ENCODE measurements at regions not wholly inside any gene's neighbourhood (a gene's known extent, or its start where the extent isn't known, plus 50 kb on each side); places are given as distances from the start of the nearest gene placed in this dataset.
"Not testable (repeated sequence)": the region's sequence is repeated elsewhere in the genome, so short reads cannot be mapped to it uniquely, and the experiment has no call there.

DNA sequence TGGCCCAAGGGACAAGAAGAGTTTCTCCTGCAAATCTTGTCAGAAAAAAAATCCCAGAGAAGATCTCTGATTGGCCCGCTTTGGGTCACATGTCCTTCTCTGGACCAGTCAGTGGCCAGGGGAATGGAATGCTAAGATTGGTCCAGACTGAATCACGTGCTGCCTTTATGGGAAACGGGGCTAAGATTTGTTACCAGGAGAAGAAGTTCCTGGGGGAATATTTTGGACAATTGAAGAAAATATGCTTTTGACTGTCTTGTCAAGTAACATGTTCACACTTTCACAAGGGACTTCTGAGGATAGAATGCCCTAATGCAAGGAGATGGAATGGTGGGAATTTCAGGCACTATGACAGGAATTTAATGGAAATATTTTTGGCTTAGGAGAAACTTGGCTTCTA is 74.1 kb upstream of the SH3PXD2B start:
- no peak for DNase-seq (ENCODE audit: low read depth)

DNA sequence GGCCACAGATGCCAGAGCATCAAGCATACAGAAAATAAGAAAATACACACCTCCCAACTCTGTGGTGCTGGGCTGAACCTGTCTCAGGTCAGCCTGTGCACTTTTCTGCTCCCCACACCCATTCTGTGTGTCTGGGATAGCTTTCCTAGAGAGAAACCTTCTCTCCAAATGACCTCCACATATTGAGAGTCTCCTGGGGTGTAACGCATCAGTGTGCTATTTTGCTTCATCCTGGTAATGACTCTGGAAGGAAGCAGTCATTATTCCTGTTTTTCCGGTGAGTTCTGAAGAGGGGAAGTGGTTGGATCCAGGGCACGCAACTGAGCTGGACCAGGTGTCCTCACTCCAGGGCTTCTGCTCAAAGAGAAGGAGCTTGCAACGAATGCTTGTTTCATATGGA is 73.2 kb upstream of the SH3PXD2B start:
- no peak for DNase-seq (ENCODE audit: low read depth)

DNA sequence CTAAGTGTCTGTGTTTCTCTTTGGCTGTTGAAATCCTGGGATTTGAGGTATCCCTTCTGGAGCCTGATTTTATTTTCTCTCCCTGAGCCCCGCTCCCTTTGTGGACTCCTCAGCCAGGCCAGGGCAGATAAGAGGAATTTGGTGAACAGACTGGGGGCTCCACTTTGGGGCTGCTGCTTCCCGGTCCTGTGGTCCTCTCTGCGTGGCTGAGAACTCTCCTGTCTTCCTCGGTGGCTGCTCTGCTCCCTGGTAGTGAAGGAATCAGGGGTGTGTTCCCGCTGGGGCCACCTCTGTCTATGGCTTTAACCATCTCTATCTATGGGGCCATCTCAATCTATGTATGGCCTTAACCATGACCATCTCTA is 71.7 kb upstream of the SH3PXD2B start:
- DNase-seq (ENCODE audit: low read depth): no peak

DNA sequence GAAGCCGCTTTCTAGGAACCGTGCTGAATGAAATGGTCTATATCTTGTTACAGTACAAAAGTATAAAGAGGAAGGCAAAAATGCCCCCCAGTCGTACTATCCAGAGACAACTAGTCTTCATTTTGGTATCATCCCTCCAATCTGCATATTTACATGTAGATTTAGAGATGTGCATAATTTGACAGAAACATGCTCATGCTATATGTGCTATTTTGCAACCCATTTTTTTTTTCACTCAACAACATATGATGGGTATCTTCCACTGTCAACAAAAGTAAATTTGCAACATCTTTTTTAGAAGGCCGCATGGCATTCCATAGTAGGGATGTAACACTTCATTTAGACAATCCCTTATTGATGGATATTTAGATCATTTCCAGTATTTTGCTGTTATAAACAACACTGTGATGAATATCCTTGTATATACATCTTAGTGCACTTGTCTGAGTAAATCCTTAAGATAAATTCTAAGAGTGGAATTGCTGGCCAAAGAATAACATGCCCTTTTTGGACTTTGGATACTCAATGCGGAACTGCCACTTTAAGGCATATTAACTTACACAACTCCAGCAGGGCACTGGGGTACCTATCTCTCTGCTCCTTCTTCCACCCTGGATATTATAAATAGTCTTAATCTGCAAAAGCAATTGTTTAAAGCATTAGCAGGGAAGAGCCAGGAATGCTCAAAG is 71.1 kb upstream of the SH3PXD2B start:
- DNase-seq (ENCODE audit: low read depth): no peak

DNA sequence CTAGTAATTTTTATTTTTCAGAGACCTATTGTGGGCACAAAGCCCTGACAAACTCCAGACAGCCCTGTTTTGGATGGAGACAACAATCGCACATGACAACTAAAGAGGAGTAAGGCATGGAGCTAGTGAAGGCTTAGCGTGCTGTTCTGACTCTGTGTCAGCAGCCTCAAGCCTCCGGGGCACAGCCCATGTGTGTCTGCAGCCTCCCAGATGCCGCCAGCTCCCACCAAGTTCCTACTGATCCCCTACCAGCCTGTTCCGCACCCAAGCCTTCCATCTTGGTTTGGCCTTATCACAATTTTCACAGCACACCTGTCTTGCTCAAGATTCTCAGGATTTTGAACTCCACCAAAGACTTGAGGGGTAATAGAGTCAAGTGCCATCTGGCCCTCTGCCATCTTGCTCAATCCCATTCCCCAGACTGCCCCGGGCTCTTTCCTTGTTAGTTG is 70.3 kb upstream of the SH3PXD2B start:
- DNase-seq (ENCODE audit: low read depth): no peak

DNA sequence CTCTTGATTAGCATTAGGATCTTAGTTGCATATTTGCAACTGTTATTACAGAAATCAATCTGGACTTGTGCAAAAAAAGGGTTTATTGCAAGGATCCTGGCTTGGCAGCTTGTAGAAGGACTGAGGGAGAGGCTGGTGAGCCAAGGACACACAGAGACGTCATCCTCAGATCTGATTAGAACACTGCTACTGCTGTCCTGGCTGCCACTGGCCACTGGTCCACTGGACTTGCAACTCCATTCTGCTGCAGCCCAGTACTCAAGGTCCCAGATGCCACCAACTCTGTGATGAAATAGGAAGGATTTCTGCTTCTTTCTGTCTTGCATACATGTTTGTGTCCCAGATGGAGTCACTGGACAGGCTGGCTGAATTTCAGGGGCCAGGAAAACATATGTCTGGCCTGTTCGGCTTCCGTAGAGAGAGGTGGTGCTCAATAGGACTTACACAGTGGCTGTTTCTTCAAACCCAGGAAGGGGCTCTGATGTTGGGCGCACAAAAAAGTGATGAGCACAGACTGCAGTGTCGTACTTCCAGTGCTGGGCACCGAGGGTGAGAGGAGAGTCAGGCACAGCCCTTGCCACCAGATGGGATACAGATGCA is 68.9 kb upstream of the SH3PXD2B start:
- no peak for DNase-seq (ENCODE audit: low read depth)

DNA sequence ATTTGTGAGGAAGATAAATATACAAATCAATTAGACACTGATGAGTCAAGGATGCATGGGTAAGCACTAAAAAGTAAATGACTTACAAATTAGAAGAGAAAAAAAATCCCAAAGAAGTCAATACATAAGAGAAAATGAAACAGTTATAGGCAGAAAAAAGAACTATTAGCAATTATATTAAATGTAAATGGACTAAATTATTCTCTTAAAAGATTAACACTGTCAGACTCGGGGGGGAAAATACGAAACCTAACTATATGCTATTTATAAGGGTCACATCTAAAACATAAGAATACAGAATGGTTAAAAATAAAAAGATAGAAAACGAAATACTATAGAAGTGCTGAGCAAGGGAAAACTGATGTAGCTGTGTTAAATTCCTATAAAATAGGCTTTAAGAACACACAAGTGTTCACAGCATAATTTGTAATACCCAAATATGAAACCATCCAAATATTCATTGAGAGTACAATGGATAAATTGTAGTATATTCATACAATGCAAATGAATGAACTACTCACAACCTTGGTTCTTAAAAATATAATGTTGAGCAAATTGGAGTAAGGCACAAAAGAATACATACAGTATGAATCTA is 67.1 kb upstream of the SH3PXD2B start:
- DNase-seq (ENCODE audit: low read depth): no peak

DNA sequence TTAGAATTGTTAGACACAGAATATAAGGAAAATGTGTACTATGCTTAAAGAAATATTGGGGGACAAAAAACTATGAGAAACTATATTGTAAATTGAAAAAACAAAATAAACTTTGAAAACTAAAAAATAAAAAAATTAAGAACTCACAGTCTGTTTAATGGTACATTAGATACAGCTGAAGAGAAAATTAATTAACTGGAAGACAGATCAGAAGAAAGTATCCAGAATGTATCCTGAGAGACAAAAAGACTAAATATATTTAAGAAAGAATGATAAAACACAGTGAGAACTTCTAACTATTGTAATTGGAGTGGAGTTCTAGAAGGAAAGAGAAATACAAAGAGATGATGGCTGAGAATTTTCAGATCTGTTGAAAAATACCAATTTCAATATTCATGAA is 57.6 kb upstream of the SH3PXD2B start:
- DNase-seq (ENCODE audit: low read depth): no peak

DNA sequence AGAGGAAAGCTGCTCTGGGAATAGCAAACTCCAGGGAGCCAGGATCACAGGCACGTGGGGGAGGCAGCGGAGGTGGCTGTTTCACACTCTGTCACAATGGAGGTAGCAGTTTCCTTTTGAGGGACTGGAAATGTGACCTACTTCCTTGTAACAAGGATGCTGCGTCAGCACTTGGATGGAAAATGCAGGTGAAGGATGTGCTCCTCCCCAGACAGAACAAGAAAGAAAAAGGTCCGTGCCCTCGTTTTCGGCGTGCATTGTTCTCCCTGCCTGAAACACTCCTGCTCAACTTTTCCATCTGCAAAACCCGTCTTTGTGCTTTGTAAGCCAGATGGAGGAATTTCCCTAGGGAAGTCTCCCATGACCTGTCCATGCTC is 55.1 kb upstream of the SH3PXD2B start:
- DNase-seq (ENCODE audit: low read depth): no peak

DNA sequence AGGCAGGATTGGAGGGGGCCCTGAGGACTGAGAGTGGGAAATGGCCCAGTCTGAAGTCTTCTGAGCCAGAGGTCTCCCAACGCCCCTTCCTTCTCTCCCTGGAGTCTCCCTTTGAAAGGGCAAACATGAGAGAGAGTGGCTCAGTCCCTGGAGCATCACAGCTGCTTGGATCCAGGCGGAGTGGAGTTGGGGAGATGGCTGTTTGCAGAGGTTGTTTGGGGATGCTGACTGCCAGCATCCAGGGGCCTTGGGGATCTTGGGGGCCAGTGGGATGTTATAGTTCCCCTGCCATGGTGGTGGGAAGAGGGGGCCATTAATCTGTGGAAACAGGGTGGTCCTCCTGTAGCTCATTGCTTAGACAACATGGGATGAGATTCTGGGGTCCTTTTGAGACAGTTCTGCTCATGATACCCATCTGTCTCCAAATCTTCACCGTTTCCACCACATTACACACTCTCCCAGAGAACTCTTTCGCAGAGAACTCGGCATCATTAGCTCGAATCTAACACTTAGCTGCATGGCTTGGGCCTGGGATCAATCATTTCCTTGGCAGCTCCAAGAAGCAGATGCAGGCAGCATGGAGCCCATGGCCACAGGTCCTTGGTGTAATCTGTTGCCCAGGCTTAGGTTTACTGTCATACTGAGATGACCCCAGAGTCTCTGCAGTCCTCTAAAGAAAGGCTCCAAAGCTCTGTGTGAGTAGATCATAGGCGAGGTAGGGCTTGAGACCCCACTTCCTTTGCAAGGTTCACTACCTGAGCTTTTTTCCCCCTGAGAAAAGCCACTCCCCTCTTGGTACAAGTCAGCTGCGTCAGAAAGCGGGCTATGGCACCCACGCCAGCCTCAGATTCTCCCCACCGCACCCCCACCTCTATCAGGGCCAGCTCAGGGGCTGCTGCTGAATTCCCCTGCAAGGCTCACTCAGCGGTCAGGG is 54.4 kb upstream of the SH3PXD2B start:
- no peak for DNase-seq (ENCODE audit: low read depth)

DNA sequence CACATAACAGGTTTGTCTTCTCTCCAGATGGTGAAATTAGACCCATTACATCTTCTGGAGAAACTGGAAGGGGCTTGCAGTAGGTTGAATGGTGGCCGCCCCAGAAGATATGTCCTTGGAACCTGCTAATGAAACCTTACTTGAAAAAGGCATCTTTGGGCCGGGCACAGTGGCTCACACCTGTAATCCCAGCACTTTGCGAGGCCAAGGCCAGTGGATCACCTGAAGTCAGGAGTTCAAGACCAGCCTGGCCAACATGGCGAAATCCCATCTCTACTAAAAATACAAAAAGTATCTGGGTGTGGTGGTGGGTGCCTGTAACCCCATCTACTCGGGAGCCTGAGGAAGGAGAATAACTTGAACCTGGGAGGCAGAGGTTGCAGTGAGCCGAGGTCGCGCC is 53.2 kb upstream of the SH3PXD2B start:
- not testable (repeated sequence) for DNase-seq (ENCODE audit: low read depth)

DNA sequence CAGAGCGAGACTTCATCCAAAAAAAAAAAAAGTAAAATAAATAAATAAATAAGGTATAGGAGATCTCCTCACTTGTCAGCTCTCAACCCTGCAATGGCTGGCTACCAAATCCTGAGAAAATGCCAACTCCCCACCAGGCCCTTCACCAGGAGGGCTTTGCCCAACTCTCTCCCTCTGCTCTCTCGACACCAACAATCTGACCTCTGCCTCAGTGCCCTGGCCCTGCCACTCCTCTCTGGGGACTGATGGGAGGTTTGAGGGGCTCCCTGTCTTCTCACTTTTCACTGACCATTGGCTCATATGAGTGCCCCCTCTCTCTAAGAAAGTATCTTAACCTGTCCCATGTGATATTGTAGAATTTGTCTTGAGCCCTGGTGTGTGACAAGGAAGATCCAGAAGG is 52.6 kb upstream of the SH3PXD2B start:
- no peak for DNase-seq (ENCODE audit: low read depth)

DNA sequence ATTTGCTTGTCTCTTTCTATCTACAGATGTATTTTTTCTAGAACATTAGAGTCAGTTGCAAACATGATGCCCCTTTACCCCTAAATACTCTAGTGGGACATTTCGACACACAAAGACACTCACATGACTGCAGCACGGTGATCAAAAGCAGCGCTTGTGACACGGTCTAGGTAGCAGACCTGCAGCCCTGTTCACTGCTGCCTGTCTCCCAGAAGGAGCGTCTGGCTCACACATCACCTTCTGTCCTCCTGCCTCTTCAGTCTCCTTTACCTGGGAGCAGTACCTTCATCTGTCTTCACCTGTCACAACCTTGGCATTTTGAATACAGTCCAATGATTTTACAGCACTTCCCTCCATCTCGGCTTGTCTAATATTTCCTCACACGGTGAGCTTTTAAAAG is 51.9 kb upstream of the SH3PXD2B start:
- no peak for DNase-seq (ENCODE audit: low read depth)

DNA sequence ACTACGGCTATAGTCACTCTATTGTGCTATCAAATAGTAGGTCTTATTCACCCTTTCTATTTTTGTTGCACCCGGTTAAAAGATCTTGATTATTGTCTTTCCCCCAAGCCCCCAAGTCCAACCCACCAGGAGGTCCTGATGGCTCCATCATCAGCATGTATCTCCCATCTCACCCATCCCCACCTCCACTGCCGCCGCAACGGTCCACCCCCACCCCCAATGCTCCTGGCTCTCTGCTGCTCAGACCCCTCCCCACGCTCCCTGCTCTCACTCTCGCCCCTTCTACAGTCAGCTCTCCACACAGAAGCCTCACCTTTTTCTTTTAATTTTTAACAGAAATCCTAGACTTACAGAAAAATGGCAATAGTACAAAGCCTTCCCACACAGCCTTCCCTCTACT is 51.5 kb upstream of the SH3PXD2B start:
- no peak for DNase-seq (ENCODE audit: low read depth)

DNA sequence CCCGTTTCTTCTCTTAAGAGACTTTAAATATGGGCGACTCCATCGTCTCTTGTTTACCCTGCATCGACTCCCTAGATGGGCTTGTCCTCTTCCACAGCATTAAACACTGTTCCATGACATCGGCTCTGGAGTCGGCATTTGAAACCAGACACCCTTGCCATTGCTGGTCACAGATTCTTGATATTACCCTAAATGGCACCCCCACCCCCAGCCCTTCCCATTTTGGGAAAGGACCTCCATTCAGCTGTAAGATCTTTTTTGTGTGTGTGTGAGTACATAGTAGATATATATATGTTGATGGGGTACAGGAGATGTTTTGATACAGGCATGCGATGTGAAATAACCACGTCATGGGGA is 51.1 kb upstream of the SH3PXD2B start:
- DNase-seq (ENCODE audit: low read depth): no peak

DNA sequence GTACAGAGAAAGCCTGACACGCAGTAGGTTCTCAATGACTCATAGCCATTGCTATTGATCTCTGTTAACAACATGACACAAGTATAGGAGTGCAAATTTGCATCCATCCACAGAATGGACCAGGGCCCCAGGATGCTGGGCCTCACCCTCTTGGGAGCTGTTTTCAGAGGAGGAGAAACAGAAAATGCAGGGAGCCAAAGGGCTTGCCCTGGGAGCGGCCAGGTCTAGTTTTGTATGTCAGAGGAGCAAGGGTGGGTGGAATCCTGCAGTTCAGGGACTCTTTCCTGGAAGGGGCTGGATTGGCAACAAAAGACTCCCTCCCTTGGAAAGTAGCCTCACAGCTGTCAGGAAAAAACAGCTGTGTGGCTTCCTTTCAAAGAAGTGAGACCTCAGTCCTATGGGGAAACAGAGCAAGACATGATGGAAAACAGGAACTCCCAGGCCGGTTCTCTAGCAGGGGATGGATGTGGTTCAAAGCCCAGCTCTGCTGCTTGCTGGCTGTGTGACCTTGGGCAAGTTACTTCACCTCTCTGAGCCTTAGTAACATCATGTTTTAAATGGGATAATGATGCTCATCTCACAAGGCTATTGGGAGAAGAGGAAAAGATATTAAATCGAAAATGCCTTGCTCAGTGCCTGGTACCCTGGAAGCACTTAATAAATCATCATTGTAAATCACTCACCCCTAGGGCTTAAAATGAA is 50.5 kb upstream of the SH3PXD2B start:
- no peak for DNase-seq (ENCODE audit: low read depth)

DNA sequence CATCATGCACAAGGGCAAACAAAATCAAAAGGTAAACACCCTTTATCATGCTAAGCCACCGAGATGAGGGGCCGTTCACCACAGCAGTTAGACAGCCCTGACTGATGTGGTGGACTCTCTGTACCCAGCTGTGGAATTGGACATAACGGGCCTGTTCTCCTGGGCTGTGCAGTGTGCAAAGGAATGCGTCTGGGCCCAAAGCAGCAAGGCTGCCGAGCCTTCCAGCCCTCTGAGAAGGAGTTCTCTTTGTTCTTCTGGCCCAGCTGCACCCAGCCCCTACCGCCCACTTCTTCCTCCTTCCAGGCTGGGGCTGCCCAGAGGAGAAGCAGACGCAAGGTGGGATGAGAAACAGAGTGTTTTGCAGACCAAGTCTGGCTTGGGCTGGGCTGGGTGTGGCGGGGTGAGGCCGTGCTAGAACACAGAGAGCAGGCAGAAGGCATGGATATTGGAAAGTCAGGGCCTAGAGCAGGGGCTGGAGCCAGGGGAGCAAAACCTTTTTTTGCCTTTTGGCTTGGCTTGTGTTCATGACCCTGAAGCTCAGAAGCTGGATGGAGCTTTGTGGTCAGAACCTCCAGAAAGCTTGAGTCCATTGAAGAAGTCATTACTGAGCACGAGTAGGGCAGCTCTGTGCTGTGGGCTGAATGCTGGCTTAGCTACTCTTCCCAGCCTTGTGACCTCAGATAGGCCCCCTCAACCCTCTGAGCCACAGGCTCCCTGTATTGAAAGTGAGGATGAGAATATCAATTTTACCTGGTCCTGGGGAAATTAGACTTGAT is 49.8 kb upstream of the SH3PXD2B start:
- no peak for DNase-seq (ENCODE audit: low read depth)

Data from non-pigmented ciliary epithelial cell (primary cell).